Activated T-cell treated with anti-CD3 and anti-CD28 coated beads for 48 hours (primary cell): ENCODE measurements at regions not wholly inside any gene's neighbourhood (a gene's known extent, or its start where the extent isn't known, plus 50 kb on each side); places are given as distances from the start of the nearest gene placed in this dataset.
"Not testable (repeated sequence)": the region's sequence is repeated elsewhere in the genome, so short reads cannot be mapped to it uniquely, and the experiment has no call there.

ENCODE experiments used
- DNase-seq: peaks from one replicate; pipeline ENCODE4 v3.0.0-alpha.2; 2020; ENCODE audit warnings: low read depth

GRCh38 chr17:54353789-54354525 is 531.2 kb downstream of the KIF2B start:
- no peak for DNase-seq

GRCh38 chr17:54361073-54361472 is 538.3 kb downstream of the KIF2B start:
- not testable (repeated sequence) for DNase-seq

GRCh38 chr17:54368906-54369305 is 531.7 kb upstream of the TOM1L1 start:
- no peak for DNase-seq

GRCh38 chr17:54372069-54372749 is 528.4 kb upstream of the TOM1L1 start:
- DNase-seq, result no peak

- no peak for DNase-seq
These were observed 526.7 kb upstream of the TOM1L1 start for GRCh38 chr17:54373970-54374369.

- not testable (repeated sequence) for DNase-seq
These were observed 524.2 kb upstream of the TOM1L1 start for GRCh38 chr17:54376409-54376808.

- no peak for DNase-seq
These were observed 519.2 kb upstream of the TOM1L1 start for GRCh38 chr17:54381482-54381881.

- no peak for DNase-seq
These were observed 496.4 kb upstream of the TOM1L1 start for GRCh38 chr17:54404259-54404658.

GRCh38 chr17:54405826-54406225 is 494.8 kb upstream of the TOM1L1 start:
- DNase-seq, result no peak

GRCh38 chr17:54408731-54409130 is 491.9 kb upstream of the TOM1L1 start:
- no peak for DNase-seq

GRCh38 chr17:54418467-54418866 is 482.2 kb upstream of the TOM1L1 start:
- DNase-seq, result no peak

- DNase-seq, result no peak
These were observed 475.0 kb upstream of the TOM1L1 start for GRCh38 chr17:54425671-54426070.

- DNase-seq, result no peak
These were observed 474.3 kb upstream of the TOM1L1 start for GRCh38 chr17:54426296-54426886.

- no peak for DNase-seq
These were observed 464.7 kb upstream of the TOM1L1 start for GRCh38 chr17:54435966-54436365.

GRCh38 chr17:54439816-54440215 is 460.8 kb upstream of the TOM1L1 start:
- DNase-seq, result no peak

GRCh38 chr17:54451051-54451450 is 449.6 kb upstream of the TOM1L1 start:
- DNase-seq, result no peak

- no peak for DNase-seq
These were observed 447.8 kb upstream of the TOM1L1 start for GRCh38 chr17:54452666-54453348.

GRCh38 chr17:54455251-54455868 is 445.3 kb upstream of the TOM1L1 start:
- no peak for DNase-seq

- DNase-seq, result not testable (repeated sequence)
These were observed 435.2 kb upstream of the TOM1L1 start for GRCh38 chr17:54465443-54465842.

GRCh38 chr17:54466875-54467274 is 433.8 kb upstream of the TOM1L1 start:
- no peak for DNase-seq

- DNase-seq, result no peak
These were observed 417.8 kb upstream of the TOM1L1 start for GRCh38 chr17:54482843-54483242.

GRCh38 chr17:54493691-54494090 is 407.0 kb upstream of the TOM1L1 start:
- no peak for DNase-seq
